ENCODE measurements at regions not wholly inside any gene's neighbourhood (a gene's known extent, or its start where the extent isn't known, plus 50 kb on each side); places are given as distances from the start of the nearest gene placed in this dataset.

DNA sequence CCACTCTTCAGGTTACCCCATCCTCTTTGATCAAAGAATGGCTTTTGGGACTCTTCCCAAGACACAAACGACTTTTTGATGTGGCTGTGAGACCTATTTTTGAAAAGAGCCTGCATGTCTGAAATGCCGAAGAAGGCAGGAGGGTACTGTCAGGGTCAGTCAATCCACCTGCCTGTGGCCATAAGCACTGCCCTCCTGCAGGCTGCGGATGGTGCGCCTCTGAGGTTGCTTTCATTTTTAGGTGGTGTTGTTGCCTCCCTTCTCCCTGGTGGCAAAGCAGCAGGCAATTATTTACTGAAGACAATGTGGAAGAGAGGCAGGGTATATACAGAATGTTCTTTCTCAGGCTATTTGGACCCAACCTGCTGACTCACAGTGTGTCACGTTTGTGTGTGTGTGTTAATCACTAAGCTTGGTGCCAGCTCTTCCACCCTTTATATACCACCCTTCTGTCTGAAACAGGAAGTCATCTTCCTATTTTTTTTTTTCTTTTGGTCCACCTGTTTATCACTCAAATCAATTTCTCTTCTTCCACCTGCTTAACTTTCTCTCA, 1421.2 kb upstream of the CELF2 start:
- no peak for DNase-seq (ENCODE audit: low spot score)
- TF ChIP-seq, protein P1, sequence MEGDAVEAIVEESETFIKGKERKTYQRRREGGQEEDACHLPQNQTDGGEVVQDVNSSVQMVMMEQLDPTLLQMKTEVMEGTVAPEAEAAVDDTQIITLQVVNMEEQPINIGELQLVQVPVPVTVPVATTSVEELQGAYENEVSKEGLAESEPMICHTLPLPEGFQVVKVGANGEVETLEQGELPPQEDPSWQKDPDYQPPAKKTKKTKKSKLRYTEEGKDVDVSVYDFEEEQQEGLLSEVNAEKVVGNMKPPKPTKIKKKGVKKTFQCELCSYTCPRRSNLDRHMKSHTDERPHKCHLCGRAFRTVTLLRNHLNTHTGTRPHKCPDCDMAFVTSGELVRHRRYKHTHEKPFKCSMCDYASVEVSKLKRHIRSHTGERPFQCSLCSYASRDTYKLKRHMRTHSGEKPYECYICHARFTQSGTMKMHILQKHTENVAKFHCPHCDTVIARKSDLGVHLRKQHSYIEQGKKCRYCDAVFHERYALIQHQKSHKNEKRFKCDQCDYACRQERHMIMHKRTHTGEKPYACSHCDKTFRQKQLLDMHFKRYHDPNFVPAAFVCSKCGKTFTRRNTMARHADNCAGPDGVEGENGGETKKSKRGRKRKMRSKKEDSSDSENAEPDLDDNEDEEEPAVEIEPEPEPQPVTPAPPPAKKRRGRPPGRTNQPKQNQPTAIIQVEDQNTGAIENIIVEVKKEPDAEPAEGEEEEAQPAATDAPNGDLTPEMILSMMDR (IDR thresholded peaks at IDR 0.05; ENCODE audit: borderline replicate concordance, control extremely low read depth, extremely low read depth, insufficient read depth, missing control alignments), result no peak
- in situ Hi-C loops (cut with MboI; ENCODE audit: low sequenced_read_pairs, unreplicated experiment), result no loop called here

DNA sequence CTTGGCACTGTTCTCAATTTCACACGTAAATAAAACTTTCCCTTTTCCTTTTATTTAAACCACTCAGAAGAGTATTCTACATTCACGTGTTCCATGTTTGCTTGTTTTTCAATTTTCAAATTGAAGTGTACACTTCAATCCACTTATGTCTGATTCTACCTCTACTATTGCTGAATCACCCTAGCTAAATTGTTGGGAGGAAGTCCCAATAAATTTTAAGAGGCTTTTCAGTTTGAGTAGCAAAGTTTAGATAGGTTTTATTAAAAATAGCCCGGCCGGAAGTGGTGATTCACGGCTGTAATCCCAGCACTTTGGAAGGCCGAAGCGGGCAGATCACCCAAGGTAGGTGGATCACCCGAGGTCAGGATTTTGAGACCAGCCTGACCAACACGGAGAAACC, 1414.7 kb upstream of the CELF2 start:
- DNase-seq (ENCODE audit: low spot score), result no peak
- in situ Hi-C loops (cut with MboI; ENCODE audit: low sequenced_read_pairs, unreplicated experiment), result no loop called here
- TF ChIP-seq, protein P1 (IDR thresholded peaks at IDR 0.05; ENCODE audit: borderline replicate concordance, control extremely low read depth, extremely low read depth, insufficient read depth, missing control alignments), result no peak

DNA sequence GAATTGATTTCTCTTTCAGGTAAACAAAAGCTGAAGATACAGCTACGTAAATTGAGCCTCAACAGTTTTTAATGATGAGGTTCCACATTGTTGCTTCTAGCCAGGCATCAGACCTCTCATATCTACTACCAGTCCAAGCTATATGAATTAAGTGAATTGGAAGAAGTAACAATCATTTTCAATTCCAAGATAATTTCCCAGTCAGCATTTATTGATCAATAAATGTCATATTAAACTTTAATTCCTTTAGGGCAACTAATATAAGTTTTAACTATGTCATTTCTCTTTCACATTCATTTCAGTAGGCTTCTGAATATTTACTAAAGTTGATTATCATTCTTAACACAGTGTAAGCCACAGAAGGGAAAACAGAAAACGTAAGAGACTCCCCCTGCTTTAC, 1413.7 kb upstream of the CELF2 start:
- in situ Hi-C loops (cut with MboI; ENCODE audit: low sequenced_read_pairs, unreplicated experiment), result no loop called here
- no peak for DNase-seq (ENCODE audit: low spot score)
- TF ChIP-seq, protein P1 (IDR thresholded peaks at IDR 0.05; ENCODE audit: borderline replicate concordance, control extremely low read depth, extremely low read depth, insufficient read depth, missing control alignments), result no peak

DNA sequence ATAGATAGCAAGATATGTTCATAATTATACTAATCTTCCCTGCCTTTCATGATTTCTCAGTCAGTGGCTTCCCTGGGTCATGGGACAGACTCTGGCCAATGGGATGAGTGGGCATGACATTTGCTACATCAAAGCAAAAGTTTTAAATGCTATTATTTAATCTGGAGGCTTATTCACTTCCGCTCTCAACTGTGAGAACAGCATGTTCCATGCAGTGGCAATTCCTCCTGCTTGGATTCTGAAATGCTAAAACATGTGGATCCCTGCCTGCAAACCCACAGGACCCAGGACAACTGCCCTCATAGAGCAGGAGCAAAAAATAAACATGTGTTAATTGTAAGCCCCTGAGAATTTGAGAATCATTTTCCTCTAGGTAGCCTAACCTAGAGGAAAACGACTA, 1412.4 kb upstream of the CELF2 start:
- no peak for DNase-seq (ENCODE audit: low spot score)
- TF ChIP-seq, protein P1 (IDR thresholded peaks at IDR 0.05; ENCODE audit: borderline replicate concordance, control extremely low read depth, extremely low read depth, insufficient read depth, missing control alignments), result no peak
- in situ Hi-C loops (cut with MboI; ENCODE audit: low sequenced_read_pairs, unreplicated experiment), result no loop called here

DNA sequence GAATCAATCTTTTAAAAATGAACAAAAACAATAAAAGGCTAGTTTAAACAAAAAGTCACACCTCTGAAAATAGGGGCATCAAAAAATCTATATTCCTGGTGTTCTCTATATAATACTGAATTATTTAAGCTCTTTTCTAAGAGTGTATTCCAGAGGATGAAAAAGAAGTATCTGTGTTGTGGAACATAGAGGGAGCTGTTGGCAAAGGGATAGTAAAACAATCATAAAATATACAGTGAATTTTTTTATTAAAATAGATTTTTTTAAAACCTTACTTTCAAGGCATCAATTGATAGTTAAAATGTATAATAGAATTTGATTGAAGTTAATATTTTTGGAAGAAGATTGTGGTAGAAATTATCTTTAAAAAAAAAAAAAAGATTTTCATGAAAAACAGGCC, 1409.1 kb upstream of the CELF2 start:
- no peak for DNase-seq (ENCODE audit: low spot score)
- TF ChIP-seq, protein P1 (IDR thresholded peaks at IDR 0.05; ENCODE audit: borderline replicate concordance, control extremely low read depth, extremely low read depth, insufficient read depth, missing control alignments), result peak; percentile 17
- in situ Hi-C loops (cut with MboI; ENCODE audit: low sequenced_read_pairs, unreplicated experiment), result no loop called here

DNA sequence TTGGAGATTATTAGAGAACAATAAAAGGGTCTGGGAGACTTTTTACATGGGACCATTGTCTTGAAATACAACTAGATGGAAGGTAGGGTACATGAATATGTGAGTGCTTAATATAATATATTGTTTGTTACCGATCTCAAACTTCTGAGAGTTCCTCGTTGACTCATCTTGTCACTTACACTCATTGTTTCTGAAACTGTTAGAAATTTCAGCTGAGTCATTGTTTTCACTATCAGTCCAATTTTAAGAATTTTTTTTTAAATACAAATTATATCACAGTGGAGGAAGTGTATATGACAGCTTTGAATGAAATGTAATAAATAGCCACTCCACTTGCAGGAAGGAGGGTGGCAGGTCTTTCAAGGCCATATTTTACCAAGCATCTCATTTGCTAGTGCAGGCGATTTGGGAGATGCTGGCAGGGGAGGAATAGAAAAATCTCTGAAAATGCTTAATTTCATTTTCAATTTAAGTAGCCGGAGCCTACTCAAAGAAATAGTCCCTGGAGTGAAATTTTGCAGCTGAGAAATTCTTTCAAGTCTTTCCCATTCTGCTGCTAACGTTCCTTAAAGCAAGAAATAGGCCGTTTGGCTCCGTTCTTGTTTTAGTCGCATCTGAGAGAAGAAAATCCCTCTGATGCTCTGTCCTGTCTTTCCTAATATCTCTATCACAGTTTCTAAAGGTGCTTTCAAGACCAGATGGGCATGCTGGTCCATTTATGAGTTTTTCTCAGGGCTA, 1404.2 kb upstream of the CELF2 start:
- DNase-seq (ENCODE audit: low spot score), result peak; percentile 51
- in situ Hi-C loops (cut with MboI; ENCODE audit: low sequenced_read_pairs, unreplicated experiment), result no loop called here
- TF ChIP-seq, protein P1 (IDR thresholded peaks at IDR 0.05; ENCODE audit: borderline replicate concordance, control extremely low read depth, extremely low read depth, insufficient read depth, missing control alignments), result no peak
